SK-N-SH treated with all-trans-retinoic acid at 6 μM for 48 hours (cell line): ENCODE measurements at regions not wholly inside any gene's neighbourhood (a gene's known extent, or its start where the extent isn't known, plus 50 kb on each side); places are given as distances from the start of the nearest gene placed in this dataset.
"Not testable (repeated sequence)": the region's sequence is repeated elsewhere in the genome, so short reads cannot be mapped to it uniquely, and the experiment has no call there.

ENCODE experiments used
- CSDC2 ChIP-seq: fragments of 250-450 bp; sonication (Bioruptor Pico); IDR thresholded peaks from 2 replicates; pipeline ENCODE4 v1.5.0; 2020; ENCODE audit warnings: mild to moderate bottlenecking, moderate library complexity
- OSR1 ChIP-seq: fragments of 250-450 bp; sonication (Bioruptor Pico); IDR thresholded peaks from 2 replicates; pipeline ENCODE4 v1.8.0; 2022; ENCODE audit warnings: moderate library complexity, mild to moderate bottlenecking, inconsistent platforms
- PATZ1 ChIP-seq: fragments of 250-450 bp; sonication (Bioruptor Pico); IDR thresholded peaks from 2 replicates; pipeline ENCODE4 v1.8.0; 2020; ENCODE audit warnings: mild to moderate bottlenecking, moderate library complexity, borderline replicate concordance
- RARB ChIP-seq: fragments of 250-450 bp; sonication (Bioruptor Pico); IDR thresholded peaks from 2 replicates; pipeline ENCODE4 v1.8.0; 2021; ENCODE audit warnings: mild to moderate bottlenecking, moderate library complexity
- TOX ChIP-seq: fragments of 250-450 bp; sonication (Bioruptor Pico); IDR thresholded peaks from 2 replicates; pipeline ENCODE4 v1.8.0; 2021; ENCODE audit warnings: mild to moderate bottlenecking, moderate library complexity, borderline replicate concordance
- ZC3H10 ChIP-seq: fragments of 250-450 bp; sonication (Bioruptor Pico); IDR thresholded peaks from 2 replicates; pipeline ENCODE4 v1.5.1; 2021; ENCODE audit warnings: mild to moderate bottlenecking, moderate library complexity
- ZFP3 ChIP-seq: fragments of 250-450 bp; sonication (Bioruptor Pico); IDR thresholded peaks from 2 replicates; pipeline ENCODE4 v1.5.0; 2020; ENCODE audit warnings: mild to moderate bottlenecking, moderate library complexity
- ZFP30 ChIP-seq: fragments of 450-650 bp; formaldehyde crosslinking; IDR thresholded peaks from 2 replicates; pipeline ENCODE4 v1.5.0; 2022; ENCODE audit warnings: mild to moderate bottlenecking, moderate library complexity
- ZNF70 ChIP-seq: fragments of 450-650 bp; formaldehyde crosslinking; IDR thresholded peaks from 2 replicates; pipeline ENCODE4 v1.5.0; 2020; ENCODE audit warnings: mild to moderate bottlenecking, moderate library complexity
- ZNF8 ChIP-seq: fragments of 450-650 bp; formaldehyde crosslinking; IDR thresholded peaks from 2 replicates; pipeline ENCODE4 v1.5.0; 2020; ENCODE audit warnings: mild to moderate bottlenecking, moderate library complexity
- TF ChIP-seq, protein P1 (sequence below): fragments of 250-450 bp; sonication (Bioruptor Pico); IDR thresholded peaks from 2 replicates; pipeline ENCODE4 v1.5.1; 2020; ENCODE audit warnings: low read depth, mild to moderate bottlenecking, moderate library complexity
- TF ChIP-seq, protein P2 (sequence below): fragments of 250-450 bp; sonication (Bioruptor Pico); IDR thresholded peaks from 2 replicates; pipeline ENCODE4 v1.5.0; 2020; ENCODE audit warnings: mild to moderate bottlenecking, moderate library complexity

- not testable (repeated sequence) for TF ChIP-seq ZFP3 (CRISPR knock-in tag); RARB (CRISPR knock-in tag); PATZ1 (CRISPR knock-in tag); ZNF70 (CRISPR knock-in tag); ZFP30 (CRISPR knock-in tag); ZNF8; OSR1 (CRISPR knock-in tag); ZC3H10; CSDC2 (CRISPR knock-in tag); TOX (CRISPR knock-in tag)
- TF ChIP-seq, protein P1, sequence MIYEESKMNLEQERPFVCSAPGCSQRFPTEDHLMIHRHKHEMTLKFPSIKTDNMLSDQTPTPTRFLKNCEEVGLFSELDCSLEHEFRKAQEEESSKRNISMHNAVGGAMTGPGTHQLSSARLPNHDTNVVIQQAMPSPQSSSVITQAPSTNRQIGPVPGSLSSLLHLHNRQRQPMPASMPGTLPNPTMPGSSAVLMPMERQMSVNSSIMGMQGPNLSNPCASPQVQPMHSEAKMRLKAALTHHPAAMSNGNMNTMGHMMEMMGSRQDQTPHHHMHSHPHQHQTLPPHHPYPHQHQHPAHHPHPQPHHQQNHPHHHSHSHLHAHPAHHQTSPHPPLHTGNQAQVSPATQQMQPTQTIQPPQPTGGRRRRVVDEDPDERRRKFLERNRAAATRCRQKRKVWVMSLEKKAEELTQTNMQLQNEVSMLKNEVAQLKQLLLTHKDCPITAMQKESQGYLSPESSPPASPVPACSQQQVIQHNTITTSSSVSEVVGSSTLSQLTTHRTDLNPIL (CRISPR knock-in tag): not testable (repeated sequence)
- TF ChIP-seq, protein P2, sequence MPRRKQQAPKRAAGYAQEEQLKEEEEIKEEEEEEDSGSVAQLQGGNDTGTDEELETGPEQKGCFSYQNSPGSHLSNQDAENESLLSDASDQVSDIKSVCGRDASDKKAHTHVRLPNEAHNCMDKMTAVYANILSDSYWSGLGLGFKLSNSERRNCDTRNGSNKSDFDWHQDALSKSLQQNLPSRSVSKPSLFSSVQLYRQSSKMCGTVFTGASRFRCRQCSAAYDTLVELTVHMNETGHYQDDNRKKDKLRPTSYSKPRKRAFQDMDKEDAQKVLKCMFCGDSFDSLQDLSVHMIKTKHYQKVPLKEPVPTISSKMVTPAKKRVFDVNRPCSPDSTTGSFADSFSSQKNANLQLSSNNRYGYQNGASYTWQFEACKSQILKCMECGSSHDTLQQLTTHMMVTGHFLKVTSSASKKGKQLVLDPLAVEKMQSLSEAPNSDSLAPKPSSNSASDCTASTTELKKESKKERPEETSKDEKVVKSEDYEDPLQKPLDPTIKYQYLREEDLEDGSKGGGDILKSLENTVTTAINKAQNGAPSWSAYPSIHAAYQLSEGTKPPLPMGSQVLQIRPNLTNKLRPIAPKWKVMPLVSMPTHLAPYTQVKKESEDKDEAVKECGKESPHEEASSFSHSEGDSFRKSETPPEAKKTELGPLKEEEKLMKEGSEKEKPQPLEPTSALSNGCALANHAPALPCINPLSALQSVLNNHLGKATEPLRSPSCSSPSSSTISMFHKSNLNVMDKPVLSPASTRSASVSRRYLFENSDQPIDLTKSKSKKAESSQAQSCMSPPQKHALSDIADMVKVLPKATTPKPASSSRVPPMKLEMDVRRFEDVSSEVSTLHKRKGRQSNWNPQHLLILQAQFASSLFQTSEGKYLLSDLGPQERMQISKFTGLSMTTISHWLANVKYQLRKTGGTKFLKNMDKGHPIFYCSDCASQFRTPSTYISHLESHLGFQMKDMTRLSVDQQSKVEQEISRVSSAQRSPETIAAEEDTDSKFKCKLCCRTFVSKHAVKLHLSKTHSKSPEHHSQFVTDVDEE (CRISPR knock-in tag): not testable (repeated sequence)
Observed at GRCh38 chr14:83091991-83092956, 1558.6 kb upstream of the SEL1L start.
